HG03025 (cell line): ENCODE measurements at regions not wholly inside any gene's neighbourhood (a gene's known extent, or its start where the extent isn't known, plus 50 kb on each side); places are given as distances from the start of the nearest gene placed in this dataset.
"Not testable (repeated sequence)": the region's sequence is repeated elsewhere in the genome, so short reads cannot be mapped to it uniquely, and the experiment has no call there.

Source experiments
- ATAC-seq: cut with Tn5 transposase; IDR thresholded peaks from one replicate; pipeline ENCODE4 v1.9.1; 2021; ENCODE audit warnings: mild to moderate bottlenecking, moderate library complexity; ENCODE audit not compliant: unreplicated experiment, low FRiP score

GRCh38 chr7:68245688-68246087 lies 1249.1 kb downstream of the TYW1 start:
- ATAC-seq: no peak

GRCh38 chr7:68246189-68246633 lies 1249.6 kb downstream of the TYW1 start:
- no peak for ATAC-seq

- no peak for ATAC-seq
Measured at GRCh38 chr7:68247126-68247525, 1250.5 kb downstream of the TYW1 start.

- no peak for ATAC-seq
Measured at GRCh38 chr7:68247571-68247970, 1250.9 kb downstream of the TYW1 start.

GRCh38 chr7:68248973-68249372 lies 1252.3 kb downstream of the TYW1 start:
- no peak for ATAC-seq

GRCh38 chr7:68249611-68250010 lies 1253.0 kb downstream of the TYW1 start:
- ATAC-seq: no peak

GRCh38 chr7:68250143-68250542 lies 1253.5 kb downstream of the TYW1 start:
- ATAC-seq: no peak

- ATAC-seq: not testable (repeated sequence)
Measured at GRCh38 chr7:68254815-68255214, 1258.2 kb downstream of the TYW1 start.

GRCh38 chr7:68256295-68256694 lies 1259.7 kb downstream of the TYW1 start:
- no peak for ATAC-seq

- ATAC-seq: no peak
Measured at GRCh38 chr7:68258609-68259008, 1262.0 kb downstream of the TYW1 start.

- no peak for ATAC-seq
Measured at GRCh38 chr7:68265258-68265657, 1268.6 kb downstream of the TYW1 start.

GRCh38 chr7:68266004-68266579 lies 1269.5 kb downstream of the TYW1 start:
- no peak for ATAC-seq

GRCh38 chr7:68267486-68267885 lies 1270.9 kb downstream of the TYW1 start:
- no peak for ATAC-seq

- no peak for ATAC-seq
Measured at GRCh38 chr7:68269405-68269804, 1272.8 kb downstream of the TYW1 start.

- ATAC-seq: no peak
Measured at GRCh38 chr7:68272507-68272906, 1275.9 kb downstream of the TYW1 start.

GRCh38 chr7:68276725-68277124 lies 1280.1 kb downstream of the TYW1 start:
- ATAC-seq: no peak

GRCh38 chr7:68279827-68280400 lies 1283.3 kb downstream of the TYW1 start:
- no peak for ATAC-seq

GRCh38 chr7:68280931-68281330 lies 1284.3 kb downstream of the TYW1 start:
- no peak for ATAC-seq

GRCh38 chr7:68288144-68288593 lies 1291.5 kb downstream of the TYW1 start:
- ATAC-seq: no peak

- ATAC-seq: no peak
Measured at GRCh38 chr7:68291710-68292109, 1295.1 kb downstream of the TYW1 start.

GRCh38 chr7:68295386-68295785 lies 1298.8 kb downstream of the TYW1 start:
- ATAC-seq: no peak

- ATAC-seq: no peak
Measured at GRCh38 chr7:68304536-68304935, 1293.7 kb upstream of the AUTS2 start.
